NOMO-1 (cell line): ENCODE measurements at regions not wholly inside any gene's neighbourhood (a gene's known extent, or its start where the extent isn't known, plus 50 kb on each side); places are given as distances from the start of the nearest gene placed in this dataset.

Experiments
- DNase-seq, 2 experiments: peaks; one replicate each; lab custom pipeline; 2025; ENCODE audit not compliant: unreplicated experiment in 2 of 2; lab: John Stamatoyannopoulos, UW

GRCh38 chr18:22883179-22883578 is 49.9 kb upstream of the RBBP8 start:
- DNase-seq = no peak
